Activated CD4-positive, alpha-beta T cell treated with anti-CD3 and anti-CD28 coated beads, Interleukin-2, amount 50 U/mL, for 4 hours (primary cell): ENCODE measurements at regions not wholly inside any gene's neighbourhood (a gene's known extent, or its start where the extent isn't known, plus 50 kb on each side); places are given as distances from the start of the nearest gene placed in this dataset.
A peak's percentile ranks its signal among the peaks of the same experiment; 100 is the strongest.

Experiments
- DNase-seq, 2 experiments: peaks; one replicate each; pipeline ENCODE4 v3.0.0-alpha.2; 2020

- DNase-seq, result no peak
Observed at GRCh38 chr18:8458546-8459215, 150.6 kb upstream of the RAB12 start.

- DNase-seq, result no peak
Observed at GRCh38 chr18:8460748-8461147, 148.5 kb upstream of the RAB12 start.

- DNase-seq, result no peak
Observed at GRCh38 chr18:8461544-8461943, 147.7 kb upstream of the RAB12 start.

- DNase-seq, result no peak
Observed at GRCh38 chr18:8462651-8463185, 146.5 kb upstream of the RAB12 start.

GRCh38 chr18:8463791-8464190 lies 145.4 kb upstream of the RAB12 start:
- DNase-seq, result no peak

- no peak for DNase-seq
Observed at GRCh38 chr18:8468191-8468590, 141.0 kb upstream of the RAB12 start.

- DNase-seq, result no peak
Observed at GRCh38 chr18:8468921-8469335, 140.3 kb upstream of the RAB12 start.

- no peak for DNase-seq
Observed at GRCh38 chr18:8469544-8470130, 139.6 kb upstream of the RAB12 start.

GRCh38 chr18:8471372-8471771 lies 137.9 kb upstream of the RAB12 start:
- no peak for DNase-seq

GRCh38 chr18:8474661-8475060 lies 134.6 kb upstream of the RAB12 start:
- no peak for DNase-seq

GRCh38 chr18:8477615-8478014 lies 131.6 kb upstream of the RAB12 start:
- DNase-seq, result no peak

GRCh38 chr18:8478166-8478967 lies 130.9 kb upstream of the RAB12 start:
- peak; percentile 22 to 36 for DNase-seq

GRCh38 chr18:8478968-8479370 lies 130.3 kb upstream of the RAB12 start:
- no peak for DNase-seq

- DNase-seq, result no peak
Observed at GRCh38 chr18:8479789-8480188, 129.4 kb upstream of the RAB12 start.

GRCh38 chr18:8480506-8481328 lies 128.5 kb upstream of the RAB12 start:
- DNase-seq, result no peak

- no peak for DNase-seq
Observed at GRCh38 chr18:8484951-8485350, 124.3 kb upstream of the RAB12 start.

GRCh38 chr18:8489761-8490160 lies 119.5 kb upstream of the RAB12 start:
- no peak for DNase-seq

- no peak for DNase-seq
Observed at GRCh38 chr18:8491516-8491915, 117.7 kb upstream of the RAB12 start.

GRCh38 chr18:8493141-8493540 lies 116.1 kb upstream of the RAB12 start:
- DNase-seq, result no peak

- DNase-seq, result no peak
Observed at GRCh38 chr18:8496186-8496585, 113.1 kb upstream of the RAB12 start.

GRCh38 chr18:8498905-8499304 lies 110.3 kb upstream of the RAB12 start:
- no peak for DNase-seq

- no peak for DNase-seq
Observed at GRCh38 chr18:8499810-8500675, 109.2 kb upstream of the RAB12 start.
